ENCODE measurements at regions not wholly inside any gene's neighbourhood (a gene's known extent, or its start where the extent isn't known, plus 50 kb on each side); places are given as distances from the start of the nearest gene placed in this dataset.

DNA sequence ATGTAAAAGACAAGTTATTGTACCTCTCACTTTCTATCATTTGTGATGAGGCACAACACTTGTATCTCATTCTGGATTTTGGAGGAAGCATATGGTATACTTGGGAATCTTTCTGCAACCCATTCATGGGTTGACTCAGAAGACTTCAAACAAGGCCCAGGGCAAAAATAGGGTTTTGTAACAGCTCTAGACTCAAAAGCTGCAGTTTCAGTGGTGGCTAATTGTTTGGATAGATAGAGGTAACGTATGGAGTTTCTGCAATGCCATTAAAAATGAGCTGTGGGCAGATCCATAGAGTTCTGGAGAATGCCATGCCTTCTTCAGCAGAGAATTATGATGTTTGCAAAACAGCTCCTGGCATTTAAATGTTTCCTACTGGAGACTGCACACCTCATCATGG lies 279.6 kb upstream of the VLDLR start:
- Histone ChIP-seq H3K27me3 (ENCODE audit: insufficient read depth, low read length) (no peaks in the 10 kb centered on the region), H3K36me3 (ENCODE audit: insufficient read depth, low read depth, low read length) (no peaks in the 10 kb centered on the region), H3K4me1 (ENCODE audit: insufficient read depth, low read length) (no peaks in the 10 kb centered on the region)

DNA sequence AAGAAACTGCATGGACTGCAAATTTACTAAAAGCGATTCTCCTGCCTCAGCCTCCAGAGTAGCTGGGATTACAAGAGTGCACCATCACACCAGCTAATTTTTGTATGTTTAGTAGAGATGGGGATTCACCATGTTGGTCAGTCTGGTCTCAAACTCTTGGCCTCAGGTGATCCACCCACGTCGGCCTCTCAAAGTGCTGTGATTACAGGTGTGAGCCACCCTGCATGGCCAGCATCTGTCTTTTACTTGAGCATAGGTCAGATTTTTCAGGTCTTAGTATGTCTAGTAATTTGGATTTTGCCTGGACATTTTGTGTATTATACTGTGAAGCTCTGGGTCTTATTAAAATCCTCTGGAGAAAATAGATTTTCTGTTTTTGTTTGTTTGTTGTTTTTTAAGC lies 277.8 kb upstream of the VLDLR start:
- H3K36me3 ChIP-seq (ENCODE audit: insufficient read depth, low read depth, low read length), result no peaks in the 10 kb centered on the region
- no peak overlapping the region for H3K4me3 ChIP-seq (ENCODE audit: low read length)
- no peak overlapping the region for H3K9ac ChIP-seq (ENCODE audit: low read depth, low read length)

More for the DNA sequence above, 279.6 kb upstream of the VLDLR start:
- Histone ChIP-seq H3K9ac (ENCODE audit: low read depth, low read length) (no peak overlapping the region), H3K4me3 (ENCODE audit: low read length) (no peak overlapping the region), H3K9me3 (ENCODE audit: insufficient read depth, low read depth, low read length) (no peaks in the 10 kb centered on the region), H3K27ac (ENCODE audit: low read length) (no peak overlapping the region)

DNA sequence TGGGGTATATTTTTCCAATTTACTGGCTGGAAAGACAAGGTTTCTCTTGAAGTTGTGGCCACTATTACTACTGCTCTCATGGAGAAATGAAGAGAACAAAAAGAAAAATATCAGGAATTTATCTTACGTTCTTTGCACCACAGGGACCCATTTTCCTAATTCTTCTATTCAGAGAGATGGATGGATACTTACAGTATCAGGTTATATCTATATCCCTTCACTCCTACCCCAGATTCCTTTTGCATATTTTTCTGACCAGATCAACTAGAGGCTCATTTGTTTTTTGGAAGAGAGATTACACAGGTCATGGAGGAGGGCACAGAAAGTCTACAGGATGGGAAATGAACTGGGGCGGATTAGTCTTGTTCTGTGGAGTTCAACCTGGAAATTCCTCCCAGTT lies 277.2 kb upstream of the VLDLR start:
- Histone ChIP-seq H3K9ac (ENCODE audit: low read depth, low read length) (no peak overlapping the region), H3K27ac (ENCODE audit: low read length) (no peak overlapping the region), H3K9me3 (ENCODE audit: insufficient read depth, low read depth, low read length) (no peaks in the 10 kb centered on the region; the same call in 1 of the 2 replicates), H3K4me3 (ENCODE audit: low read length) (no peak overlapping the region), H3K4me1 (ENCODE audit: insufficient read depth, low read length) (no peaks in the 10 kb centered on the region), H3K27me3 (ENCODE audit: insufficient read depth, low read length) (no peaks in the 10 kb centered on the region), H3K36me3 (ENCODE audit: insufficient read depth, low read depth, low read length) (no peaks in the 10 kb centered on the region)

More for the DNA sequence above, 277.8 kb upstream of the VLDLR start:
- no peaks in the 10 kb centered on the region for H3K27me3 ChIP-seq (ENCODE audit: insufficient read depth, low read length)
- H3K27ac ChIP-seq (ENCODE audit: low read length), result no peak overlapping the region
- no peaks in the 10 kb centered on the region for H3K4me1 ChIP-seq (ENCODE audit: insufficient read depth, low read length)
- H3K9me3 ChIP-seq (ENCODE audit: insufficient read depth, low read depth, low read length), result no peaks in the 10 kb centered on the region

DNA sequence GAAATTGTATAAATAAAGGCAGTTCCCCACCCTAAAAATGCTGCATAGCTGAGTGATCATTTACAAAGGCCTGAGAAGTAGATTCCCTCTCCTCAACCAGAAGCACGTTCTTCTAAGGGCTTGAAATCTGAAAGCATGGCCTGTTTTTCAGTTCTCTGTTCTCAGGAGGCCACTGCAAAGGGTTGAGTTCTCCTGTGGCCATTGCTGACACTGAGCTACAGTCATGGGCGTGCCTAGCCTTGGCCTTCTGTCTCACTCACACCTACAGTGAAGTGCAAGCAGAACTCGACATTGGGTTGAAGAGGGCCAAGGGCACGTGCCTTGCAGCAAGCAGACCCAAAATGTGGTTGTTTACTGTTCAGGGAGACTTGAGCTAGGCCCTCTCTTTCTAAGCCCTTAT lies 276.6 kb upstream of the VLDLR start:
- Histone ChIP-seq H3K4me1 (ENCODE audit: insufficient read depth, low read length) (no peaks in the 10 kb centered on the region), H3K9ac (ENCODE audit: low read depth, low read length) (no peak overlapping the region), H3K9me3 (ENCODE audit: insufficient read depth, low read depth, low read length) (no peaks in the 10 kb centered on the region; the same call in 1 of the 2 replicates), H3K27ac (ENCODE audit: low read length) (no peak overlapping the region), H3K36me3 (ENCODE audit: insufficient read depth, low read depth, low read length) (no peaks in the 10 kb centered on the region), H3K27me3 (ENCODE audit: insufficient read depth, low read length) (no peaks in the 10 kb centered on the region), H3K4me3 (ENCODE audit: low read length) (no peak overlapping the region)

- no peaks in the 10 kb centered on the region; the same call in 1 of the 2 replicates for H3K9me3 ChIP-seq (ENCODE audit: insufficient read depth, low read depth, low read length)
- H3K36me3 ChIP-seq (ENCODE audit: insufficient read depth, low read depth, low read length), result no peaks in the 10 kb centered on the region
- H3K27ac ChIP-seq (ENCODE audit: low read length), result no peak overlapping the region
- no peaks in the 10 kb centered on the region for H3K27me3 ChIP-seq (ENCODE audit: insufficient read depth, low read length)
- no peak overlapping the region for H3K9ac ChIP-seq (ENCODE audit: low read depth, low read length)
- no peak overlapping the region for H3K4me3 ChIP-seq (ENCODE audit: low read length)
- no peaks in the 10 kb centered on the region for H3K4me1 ChIP-seq (ENCODE audit: insufficient read depth, low read length)
Measured at GRCh38 chr9:2346277-2346913, 275.2 kb upstream of the VLDLR start.

GRCh38 chr9:2351324-2351723 lies 270.3 kb upstream of the VLDLR start:
- no peak overlapping the region for H3K27ac ChIP-seq (ENCODE audit: low read length)
- H3K36me3 ChIP-seq (ENCODE audit: insufficient read depth, low read depth, low read length), result no peaks in the 10 kb centered on the region
- H3K27me3 ChIP-seq (ENCODE audit: insufficient read depth, low read length), result no peaks in the 10 kb centered on the region
- H3K9me3 ChIP-seq (ENCODE audit: insufficient read depth, low read depth, low read length), result no peaks in the 10 kb centered on the region; the same call in 1 of the 2 replicates
- no peak overlapping the region for H3K9ac ChIP-seq (ENCODE audit: low read depth, low read length)
- no peaks in the 10 kb centered on the region for H3K4me1 ChIP-seq (ENCODE audit: insufficient read depth, low read length)
- H3K4me3 ChIP-seq (ENCODE audit: low read length), result no peak overlapping the region

DNA sequence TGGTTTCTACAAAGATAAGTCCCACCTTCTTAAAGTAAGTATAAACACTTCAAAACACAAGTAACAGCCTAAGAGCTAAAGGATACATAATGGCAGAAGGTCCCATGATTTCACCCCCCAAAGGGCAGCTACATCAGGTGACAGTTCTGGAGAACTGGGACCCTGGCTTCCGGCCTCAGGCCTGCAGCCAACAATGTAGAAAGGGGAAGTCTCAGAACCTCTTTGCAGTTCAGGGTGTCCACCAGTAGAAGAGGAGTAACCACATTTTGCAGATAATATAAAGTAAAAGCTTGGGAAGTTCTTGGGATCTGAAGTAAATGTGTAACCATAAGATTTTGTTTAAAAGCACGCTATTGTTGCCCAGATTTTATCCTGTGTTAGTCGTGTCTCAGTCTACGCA lies 267.4 kb upstream of the VLDLR start:
- H3K4me1 ChIP-seq (ENCODE audit: insufficient read depth, low read length), result peaks cover 1% of the 10 kb centered on the region
- no peaks in the 10 kb centered on the region for H3K9me3 ChIP-seq (ENCODE audit: insufficient read depth, low read depth, low read length)
- no peaks in the 10 kb centered on the region for H3K36me3 ChIP-seq (ENCODE audit: insufficient read depth, low read depth, low read length)
- no peak overlapping the region for H3K27ac ChIP-seq (ENCODE audit: low read length)
- H3K27me3 ChIP-seq (ENCODE audit: insufficient read depth, low read length), result no peaks in the 10 kb centered on the region
- H3K9ac ChIP-seq (ENCODE audit: low read depth, low read length), result no peak overlapping the region
- no peak overlapping the region for H3K4me3 ChIP-seq (ENCODE audit: low read length)

DNA sequence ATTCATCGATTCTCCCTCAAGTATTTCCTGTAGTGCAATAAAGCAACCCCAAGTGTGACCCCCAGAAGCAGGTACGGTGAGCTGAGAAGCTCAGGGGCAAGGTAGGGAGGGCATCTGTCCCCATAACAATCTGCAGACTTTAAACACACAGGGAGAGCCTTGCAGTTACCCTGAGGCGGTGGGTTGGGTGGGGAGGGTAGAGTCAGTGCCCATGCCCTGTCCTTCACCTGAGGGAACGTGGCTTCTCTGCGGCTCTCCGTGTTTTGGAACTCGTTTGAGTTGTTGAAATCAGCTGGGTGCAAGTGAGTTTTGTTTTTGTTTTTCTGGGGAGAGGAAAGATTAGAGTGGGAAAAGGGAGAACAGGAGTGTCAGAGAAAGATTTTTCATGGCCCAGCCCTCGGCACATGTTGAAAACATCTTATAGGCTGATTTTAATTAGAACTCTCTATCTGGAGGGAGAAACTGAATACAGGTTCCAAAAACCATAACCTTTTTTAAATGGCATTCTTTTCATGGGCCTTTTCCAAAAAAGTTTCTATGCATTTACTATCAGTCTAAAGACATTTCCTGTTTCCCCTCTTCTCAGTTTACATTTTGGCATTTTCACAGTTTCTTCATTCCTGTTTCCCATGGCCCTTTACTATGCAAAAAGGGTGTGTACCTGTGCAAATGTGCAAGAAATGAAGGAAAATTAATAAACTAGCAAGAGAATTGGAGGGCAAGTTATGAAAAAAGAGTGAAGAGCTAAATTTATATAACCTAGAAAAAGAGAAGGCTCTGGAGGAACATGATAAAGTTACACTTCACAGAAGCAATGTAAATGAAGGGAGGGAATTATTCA lies 266.5 kb upstream of the VLDLR start:
- no peaks in the 10 kb centered on the region for H3K9me3 ChIP-seq (ENCODE audit: insufficient read depth, low read depth, low read length)
- no peaks in the 10 kb centered on the region for H3K36me3 ChIP-seq (ENCODE audit: insufficient read depth, low read depth, low read length)
- H3K27me3 ChIP-seq (ENCODE audit: insufficient read depth, low read length), result no peaks in the 10 kb centered on the region
- H3K27ac ChIP-seq (ENCODE audit: low read length), result no peak overlapping the region
- peaks cover 10% of the 10 kb centered on the region for H3K4me1 ChIP-seq (ENCODE audit: insufficient read depth, low read length)
- no peak overlapping the region for H3K9ac ChIP-seq (ENCODE audit: low read depth, low read length)
- H3K4me3 ChIP-seq (ENCODE audit: low read length), result no peak overlapping the region

DNA sequence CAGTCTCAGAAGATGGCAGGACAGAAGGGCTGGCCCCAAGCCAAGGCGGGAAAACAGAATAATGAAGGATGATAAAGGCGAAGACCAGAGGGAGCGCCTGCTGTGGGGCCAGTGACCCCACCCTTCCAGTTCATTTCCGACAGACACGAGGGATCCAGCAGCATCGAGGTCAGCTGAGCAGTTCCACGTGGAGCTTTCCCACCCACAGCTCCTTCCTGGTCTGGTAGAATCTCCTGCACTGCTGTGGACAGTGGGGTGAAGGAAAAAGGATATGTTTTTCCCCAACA lies 265.9 kb upstream of the VLDLR start:
- no peak overlapping the region for H3K27ac ChIP-seq (ENCODE audit: low read length)
- H3K4me3 ChIP-seq (ENCODE audit: low read length), result no peak overlapping the region
- no peak overlapping the region for H3K9ac ChIP-seq (ENCODE audit: low read depth, low read length)

DNA sequence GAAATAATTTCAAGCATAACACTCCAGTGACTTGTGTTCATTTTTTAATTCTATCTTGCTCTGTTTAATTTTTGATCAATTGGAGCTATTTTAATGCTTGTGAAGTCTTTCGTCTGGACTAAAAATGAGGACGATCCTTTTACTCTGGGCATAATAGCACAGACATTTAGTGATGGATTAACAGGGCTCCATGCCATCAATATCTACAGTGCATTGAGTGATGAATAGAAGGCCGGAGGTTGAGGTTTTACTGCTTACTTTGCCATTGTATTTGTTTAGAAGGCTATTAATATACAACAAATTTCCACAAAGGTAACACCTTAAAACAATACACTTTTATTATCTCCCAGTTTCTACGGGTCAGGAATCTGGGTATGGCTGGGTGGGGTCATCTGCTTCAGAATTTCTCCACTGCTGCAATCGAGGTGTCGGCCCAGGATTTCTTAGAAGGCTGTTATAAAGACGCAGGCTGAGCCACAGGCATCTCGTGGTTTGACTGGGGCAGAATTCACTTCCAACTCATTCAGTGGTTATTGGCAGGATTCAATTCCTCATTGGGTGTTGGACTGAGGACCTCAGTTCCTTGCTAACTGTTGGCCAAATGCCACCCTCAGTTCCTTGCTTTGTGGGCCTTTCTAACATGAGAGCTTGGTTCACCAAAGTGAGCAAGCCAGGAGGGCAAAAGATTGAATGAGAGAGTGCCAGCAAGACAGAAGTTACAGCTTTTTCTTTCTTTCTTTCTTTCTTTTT lies 265.4 kb upstream of the VLDLR start:
- H3K9me3 ChIP-seq (ENCODE audit: insufficient read depth, low read depth, low read length), result no peaks in the 10 kb centered on the region
- H3K4me3 ChIP-seq (ENCODE audit: low read length), result no peak overlapping the region
- no peak overlapping the region for H3K9ac ChIP-seq (ENCODE audit: low read depth, low read length)
- H3K36me3 ChIP-seq (ENCODE audit: insufficient read depth, low read depth, low read length), result no peaks in the 10 kb centered on the region
- no peak overlapping the region for H3K27ac ChIP-seq (ENCODE audit: low read length)
- H3K4me1 ChIP-seq (ENCODE audit: insufficient read depth, low read length), result peaks cover 13% of the 10 kb centered on the region
- H3K27me3 ChIP-seq (ENCODE audit: insufficient read depth, low read length), result no peaks in the 10 kb centered on the region

More for the DNA sequence above, 265.9 kb upstream of the VLDLR start:
- H3K36me3 ChIP-seq (ENCODE audit: insufficient read depth, low read depth, low read length), result no peaks in the 10 kb centered on the region
- no peaks in the 10 kb centered on the region for H3K27me3 ChIP-seq (ENCODE audit: insufficient read depth, low read length)
- H3K4me1 ChIP-seq (ENCODE audit: insufficient read depth, low read length), result peaks cover 13% of the 10 kb centered on the region
- H3K9me3 ChIP-seq (ENCODE audit: insufficient read depth, low read depth, low read length), result no peaks in the 10 kb centered on the region

DNA sequence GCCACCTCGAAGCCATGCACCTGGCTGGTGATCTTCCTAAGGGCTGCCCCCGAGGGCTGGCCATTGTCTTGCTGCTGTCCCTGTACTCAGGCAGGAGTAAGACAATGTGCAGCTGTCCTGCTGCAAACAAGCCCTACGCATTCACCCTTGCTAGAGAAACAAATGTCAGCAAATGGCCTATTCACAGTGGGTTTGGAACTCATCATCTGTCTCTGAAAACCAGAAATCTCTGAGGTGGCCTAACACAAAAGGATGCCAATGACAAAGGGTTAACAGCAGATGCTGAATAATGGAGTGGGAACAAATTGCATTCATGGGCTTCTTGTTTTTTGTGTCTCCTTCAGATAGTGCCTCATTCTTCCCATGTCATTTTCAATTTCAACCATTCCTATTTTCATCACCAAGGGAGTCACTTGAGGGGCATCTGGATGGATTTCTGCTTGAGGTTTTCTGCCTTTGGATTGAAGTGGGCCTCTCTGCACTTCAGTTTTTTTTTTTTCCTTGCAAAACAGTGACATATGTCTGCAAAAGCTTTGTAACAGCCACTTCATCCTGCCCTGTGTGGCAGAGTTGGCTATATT lies 261.6 kb upstream of the VLDLR start:
- Histone ChIP-seq H3K9ac (ENCODE audit: low read depth, low read length) (no peak overlapping the region; the same call in 1 of the 2 replicates), H3K27me3 (ENCODE audit: insufficient read depth, low read length) (no peaks in the 10 kb centered on the region), H3K4me1 (ENCODE audit: insufficient read depth, low read length) (peaks cover 21% of the 10 kb centered on the region), H3K9me3 (ENCODE audit: insufficient read depth, low read depth, low read length) (no peaks in the 10 kb centered on the region), H3K36me3 (ENCODE audit: insufficient read depth, low read depth, low read length) (no peaks in the 10 kb centered on the region), H3K27ac (ENCODE audit: low read length) (no peak overlapping the region), H3K4me3 (ENCODE audit: low read length) (no peak overlapping the region)
